HUES64 (cell line): ENCODE measurements at regions not wholly inside any gene's neighbourhood (a gene's known extent, or its start where the extent isn't known, plus 50 kb on each side); places are given as distances from the start of the nearest gene placed in this dataset.

Experiments used
- H3K27ac ChIP-seq: 2 replicates; pipeline ENCODE4 v1.7.0; 2013; ENCODE audit warnings: low read depth, low read length, inconsistent platforms
- H3K27me3 ChIP-seq: 2 replicates; pipeline ENCODE4 v1.6.1; 2013; ENCODE audit warnings: mild to moderate bottlenecking, low read length; ENCODE audit not compliant: insufficient read depth
- H3K36me3 ChIP-seq: 2 replicates; pipeline ENCODE4 v1.6.1; 2013; ENCODE audit warnings: mild to moderate bottlenecking, low read length; ENCODE audit not compliant: insufficient read depth
- H3K4me1 ChIP-seq: 2 replicates; pipeline ENCODE4 v1.6.1; 2013; ENCODE audit warnings: mild to moderate bottlenecking, low read length, moderate library complexity; ENCODE audit not compliant: insufficient read depth
- H3K4me3 ChIP-seq: 2 replicates; pipeline ENCODE4 v1.5.1; 2013; ENCODE audit warnings: mild to moderate bottlenecking, low read length, moderate library complexity
- H3K9ac ChIP-seq: 2 replicates; pipeline ENCODE4 v1.6.1; 2013; ENCODE audit warnings: mild to moderate bottlenecking, low read depth, low read length
- H3K9me3 ChIP-seq: 2 replicates; pipeline ENCODE4 v1.6.1; 2013; ENCODE audit warnings: low read depth, low read length; ENCODE audit not compliant: insufficient read depth
- WGBS: fragments of 150-250, 120-280 bp; methylation state at CpG from one replicate; pipeline ENCODE4 v1.1.7; 2013; ENCODE audit warnings: missing lambda C conversion rate; 5-methylcytosine and 5-hydroxymethylcytosine counted together

- Histone ChIP-seq H3K9ac (no peak overlapping the region), H3K27ac (no peak overlapping the region), H3K4me1 (peaks cover 21% of the 10 kb centered on the region), H3K9me3 (no peaks in the 10 kb centered on the region), H3K4me3 (no peak overlapping the region), H3K36me3 (no peaks in the 10 kb centered on the region), H3K27me3 (no peaks in the 10 kb centered on the region)
- WGBS = 94% methylated on average over 5 of the region's 5 CpGs
Measured at GRCh38 chr16:54813778-54814177, 116.9 kb upstream of the IRX5 start.

GRCh38 chr16:54812229-54812628 lies 118.4 kb upstream of the IRX5 start:
- H3K9me3 ChIP-seq = no peaks in the 10 kb centered on the region
- no peaks in the 10 kb centered on the region for H3K27me3 ChIP-seq
- 81% methylated on average over 3 of the region's 3 CpGs for WGBS
- no peak overlapping the region for H3K4me3 ChIP-seq
- no peak overlapping the region for H3K27ac ChIP-seq
- H3K4me1 ChIP-seq = peaks cover 11% of the 10 kb centered on the region; the same call in 1 of the 2 replicates
- H3K36me3 ChIP-seq = no peaks in the 10 kb centered on the region
- no peak overlapping the region for H3K9ac ChIP-seq

- Histone ChIP-seq H3K27ac (no peak overlapping the region), H3K27me3 (no peaks in the 10 kb centered on the region), H3K9ac (no peak overlapping the region), H3K4me3 (no peak overlapping the region), H3K9me3 (no peaks in the 10 kb centered on the region), H3K36me3 (no peaks in the 10 kb centered on the region), H3K4me1 (peaks cover 22% of the 10 kb centered on the region; the same call in 1 of the 2 replicates)
Measured at GRCh38 chr16:54808890-54809289, 121.8 kb upstream of the IRX5 start.

- Histone ChIP-seq H3K4me1 (peaks cover 11% of the 10 kb centered on the region; the same call in 1 of the 2 replicates), H3K27me3 (no peaks in the 10 kb centered on the region), H3K27ac (no peak overlapping the region), H3K9me3 (no peaks in the 10 kb centered on the region), H3K9ac (no peak overlapping the region), H3K4me3 (no peak overlapping the region), H3K36me3 (no peaks in the 10 kb centered on the region)
- WGBS = 100% methylated on average over 1 of the region's 4 CpGs
Measured at GRCh38 chr16:54806881-54807360, 123.7 kb upstream of the IRX5 start.

GRCh38 chr16:54806378-54806777 lies 124.3 kb upstream of the IRX5 start:
- Histone ChIP-seq H3K9me3 (no peaks in the 10 kb centered on the region), H3K4me1 (peaks cover 11% of the 10 kb centered on the region; the same call in 1 of the 2 replicates), H3K36me3 (no peaks in the 10 kb centered on the region), H3K4me3 (no peak overlapping the region), H3K27me3 (no peaks in the 10 kb centered on the region), H3K27ac (no peak overlapping the region), H3K9ac (no peak overlapping the region)
- 97% methylated on average over 6 of the region's 6 CpGs for WGBS

GRCh38 chr16:54805648-54806047 lies 125.0 kb upstream of the IRX5 start:
- no peak overlapping the region for H3K4me3 ChIP-seq
- no peaks in the 10 kb centered on the region for H3K27me3 ChIP-seq
- WGBS = 93% methylated on average over 4 of the region's 4 CpGs
- peaks cover 11% of the 10 kb centered on the region; the same call in 1 of the 2 replicates for H3K4me1 ChIP-seq
- H3K9me3 ChIP-seq = no peaks in the 10 kb centered on the region
- H3K27ac ChIP-seq = no peak overlapping the region
- H3K36me3 ChIP-seq = no peaks in the 10 kb centered on the region
- no peak overlapping the region for H3K9ac ChIP-seq

- 92% methylated on average over 8 of the region's 9 CpGs for WGBS
- Histone ChIP-seq H3K27me3 (no peaks in the 10 kb centered on the region), H3K36me3 (no peaks in the 10 kb centered on the region), H3K9ac (no peak overlapping the region), H3K27ac (no peak overlapping the region), H3K9me3 (peaks cover 12% of the 10 kb centered on the region; the same call in 1 of the 2 replicates), H3K4me3 (no peak overlapping the region), H3K4me1 (peaks cover 7% of the 10 kb centered on the region; the same call in 1 of the 2 replicates)
Measured at GRCh38 chr16:54801057-54801844, 129.4 kb upstream of the IRX5 start.

- Histone ChIP-seq H3K9me3 (peaks cover 12% of the 10 kb centered on the region; the same call in 1 of the 2 replicates), H3K27ac (no peak overlapping the region), H3K4me1 (no peaks in the 10 kb centered on the region), H3K27me3 (no peaks in the 10 kb centered on the region), H3K4me3 (no peak overlapping the region), H3K36me3 (no peaks in the 10 kb centered on the region), H3K9ac (no peak overlapping the region)
- 95% methylated on average over 1 of the region's 1 CpG for WGBS
Measured at GRCh38 chr16:54798267-54798666, 132.4 kb upstream of the IRX5 start.

GRCh38 chr16:54796211-54796610 lies 134.5 kb upstream of the IRX5 start:
- no peak overlapping the region for H3K9ac ChIP-seq
- H3K27ac ChIP-seq = no peak overlapping the region
- no peaks in the 10 kb centered on the region for H3K36me3 ChIP-seq
- 92% methylated on average over 5 of the region's 5 CpGs for WGBS
- H3K27me3 ChIP-seq = no peaks in the 10 kb centered on the region
- H3K4me1 ChIP-seq = no peaks in the 10 kb centered on the region
- H3K9me3 ChIP-seq = peaks cover 12% of the 10 kb centered on the region; the same call in 1 of the 2 replicates
- no peak overlapping the region for H3K4me3 ChIP-seq

- Histone ChIP-seq H3K36me3 (no peaks in the 10 kb centered on the region), H3K9ac (no peak overlapping the region), H3K27ac (no peak overlapping the region), H3K4me3 (no peak overlapping the region), H3K4me1 (no peaks in the 10 kb centered on the region), H3K27me3 (no peaks in the 10 kb centered on the region), H3K9me3 (peaks cover 2% of the 10 kb centered on the region; the same call in 1 of the 2 replicates)
- WGBS = 100% methylated on average over 2 of the region's 2 CpGs
Measured at GRCh38 chr16:54792811-54793210, 137.9 kb upstream of the IRX5 start.

- Histone ChIP-seq H3K9ac (no peak overlapping the region), H3K27ac (no peak overlapping the region), H3K4me1 (no peaks in the 10 kb centered on the region), H3K27me3 (no peaks in the 10 kb centered on the region), H3K4me3 (no peak overlapping the region), H3K9me3 (peaks cover 9% of the 10 kb centered on the region; the same call in 1 of the 2 replicates), H3K36me3 (no peaks in the 10 kb centered on the region)
- WGBS = 100% methylated on average over 1 of the region's 1 CpG
Measured at GRCh38 chr16:54787045-54787444, 143.6 kb upstream of the IRX5 start.
